ENCODE measurements at regions not wholly inside any gene's neighbourhood (a gene's known extent, or its start where the extent isn't known, plus 50 kb on each side); places are given as distances from the start of the nearest gene placed in this dataset.

- Histone ChIP-seq H3K4me1 (peaks cover 0 to 21% (median 0%) of the 10 kb centered on the region in 4 donors), H3K27me3 (no peaks in the 10 kb centered on the region), H3K4me3 (no peak overlapping the region), H3K9me3 (no peaks in the 10 kb centered on the region), H3K36me3 (no peaks in the 10 kb centered on the region), H3K27ac (no peak overlapping the region)
- intact Hi-C loops (cut with DNase I) = loop anchor here (5.0 kb wide), 1 partner anchor 866 kb away; no protein-coding TSS in a partner anchor
- DNase-seq = no peak
- WGBS, 2 donors = 82 to 83% methylated on average over 4 of the region's 4 CpGs
- no peak for TF ChIP-seq CTCF (IDR thresholded peaks at IDR 0.05)
- no peak for TF ChIP-seq POLR2AphosphoS5 (IDR thresholded peaks at IDR 0.05)
- TF ChIP-seq EP300 (IDR thresholded peaks at IDR 0.05) = no peak
- TF ChIP-seq POLR2A (IDR thresholded peaks at IDR 0.05) = no peak
Observed at GRCh38 chr2:147046473-147046872, 798.4 kb upstream of the ACVR2A start.

GRCh38 chr2:147045113-147045512 is 799.7 kb upstream of the ACVR2A start:
- H3K4me3 ChIP-seq = no peak overlapping the region
- no peak for TF ChIP-seq EP300 (IDR thresholded peaks at IDR 0.05)
- peak in 3 of 4 experiments; percentile 29 to 55 (median 32) for TF ChIP-seq CTCF (IDR thresholded peaks at IDR 0.05)
- TF ChIP-seq POLR2AphosphoS5 (IDR thresholded peaks at IDR 0.05) = no peak
- TF ChIP-seq POLR2A (IDR thresholded peaks at IDR 0.05) = no peak
- intact Hi-C loops (cut with DNase I) = loop anchor here (5.0 kb wide), 1 partner anchor 867 kb away; no protein-coding TSS in a partner anchor
- H3K27me3 ChIP-seq = no peaks in the 10 kb centered on the region
- peaks cover 0 to 13% (median 0%) of the 10 kb centered on the region in 4 donors for H3K4me1 ChIP-seq
- no peak for DNase-seq
- H3K27ac ChIP-seq = no peak overlapping the region
- no peaks in the 10 kb centered on the region for H3K36me3 ChIP-seq
- no peaks in the 10 kb centered on the region for H3K9me3 ChIP-seq
- WGBS, 2 donors = 14 to 37% methylated on average over 2 of the region's 2 CpGs

- H3K27me3 ChIP-seq = no peaks in the 10 kb centered on the region
- no peaks in the 10 kb centered on the region for H3K36me3 ChIP-seq
- H3K4me1 ChIP-seq = no peaks in the 10 kb centered on the region
- H3K9me3 ChIP-seq = no peaks in the 10 kb centered on the region
- TF ChIP-seq POLR2A (IDR thresholded peaks at IDR 0.05) = no peak
- TF ChIP-seq EP300 (IDR thresholded peaks at IDR 0.05) = no peak
- no peak for TF ChIP-seq POLR2AphosphoS5 (IDR thresholded peaks at IDR 0.05)
- no peak overlapping the region for H3K27ac ChIP-seq
- WGBS, 2 donors = 20 to 69% methylated on average over 1 of the region's 1 CpG
- intact Hi-C loops (cut with DNase I) = no loop called here
- no peak overlapping the region for H3K4me3 ChIP-seq
- no peak for DNase-seq
Observed at GRCh38 chr2:147041121-147041494, 803.7 kb upstream of the ACVR2A start.

GRCh38 chr2:147040298-147041120 is 804.3 kb upstream of the ACVR2A start:
- Histone ChIP-seq H3K36me3 (no peaks in the 10 kb centered on the region), H3K9me3 (no peaks in the 10 kb centered on the region), H3K4me3 (no peak overlapping the region), H3K27ac (no peak overlapping the region), H3K27me3 (no peaks in the 10 kb centered on the region), H3K4me1 (no peaks in the 10 kb centered on the region)
- 17 to 54% methylated on average over 1 of the region's 1 CpG for WGBS, 2 donors
- TF ChIP-seq POLR2AphosphoS5 (IDR thresholded peaks at IDR 0.05) (no peak), CTCF (IDR thresholded peaks at IDR 0.05) (no peak), POLR2A (IDR thresholded peaks at IDR 0.05) (no peak), EP300 (IDR thresholded peaks at IDR 0.05) (no peak)
- no peak for DNase-seq
- intact Hi-C loops (cut with DNase I) = no loop called here

- WGBS, 2 donors = 81 to 88% methylated on average over 3 of the region's 3 CpGs
- no peak for DNase-seq
- intact Hi-C loops (cut with DNase I) = no loop called here
- Histone ChIP-seq H3K9me3 (no peaks in the 10 kb centered on the region), H3K4me3 (no peak overlapping the region), H3K4me1 (no peaks in the 10 kb centered on the region), H3K27me3 (no peaks in the 10 kb centered on the region), H3K36me3 (no peaks in the 10 kb centered on the region), H3K27ac (no peak overlapping the region)
- TF ChIP-seq EP300 (IDR thresholded peaks at IDR 0.05) (no peak), POLR2AphosphoS5 (IDR thresholded peaks at IDR 0.05) (no peak), POLR2A (IDR thresholded peaks at IDR 0.05) (no peak), CTCF (IDR thresholded peaks at IDR 0.05) (no peak)
Observed at GRCh38 chr2:147037048-147037447, 807.8 kb upstream of the ACVR2A start.

Data from sigmoid colon (tissue), 6 donors.